Upper lobe of left lung (tissue), 4 donors: ENCODE measurements at regions not wholly inside any gene's neighbourhood (a gene's known extent, or its start where the extent isn't known, plus 50 kb on each side); places are given as distances from the start of the nearest gene placed in this dataset.

ENCODE experiments used
- CTCF ChIP-seq, 6 experiments: fragments of 450-650 bp in 4 of 6; fragments of 200-600 bp in 2 of 6; sonication (generic) in 2 of 6; IDR thresholded peaks; one replicate each; pipeline ENCODE4 v1.5.1; 2016 to 2019; ENCODE audit warnings: antibody characterized with exemption in 6 of 6
- POLR2A ChIP-seq, 4 donors: fragments of 450-650 bp; IDR thresholded peaks; one replicate each; pipeline ENCODE4 v1.5.1; 2016 to 2017; ENCODE audit warnings: antibody characterized with exemption in 4 of 4, mild to moderate bottlenecking in 2 of 4

GRCh38 chr2:64262071-64262470 lies 117.9 kb upstream of the PELI1 start:
- TF ChIP-seq CTCF (IDR thresholded peaks at IDR 0.05) (no peak), POLR2A (IDR thresholded peaks at IDR 0.05) (no peak)
